GM19351 (cell line): ENCODE measurements at regions not wholly inside any gene's neighbourhood (a gene's known extent, or its start where the extent isn't known, plus 50 kb on each side); places are given as distances from the start of the nearest gene placed in this dataset.

Experiments
- ATAC-seq: cut with Tn5 transposase; IDR thresholded peaks from one replicate; pipeline ENCODE4 v1.9.1; 2021; ENCODE audit warnings: mild to moderate bottlenecking, moderate library complexity; ENCODE audit not compliant: unreplicated experiment

DNA sequence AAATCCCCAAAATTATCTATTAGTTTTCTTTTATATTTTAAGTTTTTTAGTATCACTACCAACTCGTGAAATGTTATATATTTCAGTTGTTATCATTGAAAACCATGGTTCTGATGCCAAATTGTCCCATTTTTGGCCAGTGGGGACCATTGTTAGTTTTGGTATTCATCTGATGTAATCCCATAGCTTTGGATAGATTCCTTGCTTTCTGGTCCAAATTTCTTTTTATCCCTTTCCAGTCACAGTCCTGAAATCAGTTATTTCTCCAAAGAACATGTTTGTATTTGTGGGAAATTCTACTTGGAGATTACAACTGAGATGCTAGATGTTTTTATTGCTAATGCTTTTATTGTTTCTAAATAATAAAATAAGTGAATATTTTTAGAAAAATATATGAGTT lies 976.8 kb upstream of the CRIM1 start:
- ATAC-seq = no peak

DNA sequence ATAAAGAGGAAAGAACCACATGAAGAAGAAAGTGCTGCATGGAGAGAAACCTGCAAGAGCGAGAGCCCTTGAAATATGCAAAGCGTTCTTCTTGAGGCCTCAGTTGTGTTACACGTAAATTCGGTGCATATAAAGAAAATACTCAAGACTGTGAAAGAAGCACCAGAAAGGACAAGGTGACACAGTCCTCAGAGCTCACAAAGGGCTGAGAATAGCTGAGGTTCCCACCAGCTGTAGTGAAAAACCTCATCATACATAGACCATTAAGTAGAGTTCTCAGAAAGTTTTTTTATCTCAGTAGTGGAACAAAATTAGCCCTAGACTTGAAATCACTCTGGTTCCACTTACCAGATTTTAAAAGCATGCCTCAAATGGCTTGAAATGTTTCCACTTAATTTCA lies 980.7 kb upstream of the CRIM1 start:
- ATAC-seq = no peak

DNA sequence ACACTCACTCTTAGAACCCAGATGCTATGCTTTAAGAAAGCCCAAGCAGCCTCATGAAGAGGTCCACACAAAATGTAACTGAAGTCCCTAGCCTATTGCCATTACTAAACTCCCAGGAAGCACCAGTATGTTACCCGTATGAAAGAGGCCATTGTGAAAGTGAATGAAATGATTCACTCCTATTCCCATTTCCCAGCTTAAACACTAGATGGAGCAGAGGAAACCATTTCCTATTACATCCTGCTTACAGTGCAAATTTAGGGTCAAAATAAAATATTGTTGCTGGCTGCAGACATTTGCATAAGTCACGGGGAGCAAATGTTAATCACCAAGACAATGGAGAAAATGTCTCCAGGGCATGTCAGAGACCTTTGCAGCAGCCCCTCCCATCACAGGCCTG lies 989.7 kb upstream of the CRIM1 start:
- no peak for ATAC-seq

DNA sequence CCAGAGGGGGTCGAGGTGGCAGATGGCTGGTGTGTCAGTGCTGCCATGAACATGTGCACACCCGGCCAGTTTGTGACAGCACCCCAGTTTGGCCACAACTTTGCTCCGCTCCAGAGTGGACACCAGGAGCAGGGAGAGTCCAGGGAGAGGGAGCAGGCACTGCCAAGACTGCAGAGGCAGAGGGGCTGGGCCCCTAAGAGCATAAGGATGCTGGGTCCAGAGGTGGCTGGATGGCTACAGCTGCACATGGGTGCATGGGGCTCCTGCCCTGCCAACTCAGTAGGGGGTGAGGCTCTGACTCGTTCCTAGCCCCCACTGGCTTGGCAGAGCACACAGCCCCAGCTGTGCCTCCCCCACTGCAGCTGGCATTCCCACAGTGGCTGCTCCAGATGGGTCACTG lies 999.2 kb upstream of the CRIM1 start:
- ATAC-seq = no peak

DNA sequence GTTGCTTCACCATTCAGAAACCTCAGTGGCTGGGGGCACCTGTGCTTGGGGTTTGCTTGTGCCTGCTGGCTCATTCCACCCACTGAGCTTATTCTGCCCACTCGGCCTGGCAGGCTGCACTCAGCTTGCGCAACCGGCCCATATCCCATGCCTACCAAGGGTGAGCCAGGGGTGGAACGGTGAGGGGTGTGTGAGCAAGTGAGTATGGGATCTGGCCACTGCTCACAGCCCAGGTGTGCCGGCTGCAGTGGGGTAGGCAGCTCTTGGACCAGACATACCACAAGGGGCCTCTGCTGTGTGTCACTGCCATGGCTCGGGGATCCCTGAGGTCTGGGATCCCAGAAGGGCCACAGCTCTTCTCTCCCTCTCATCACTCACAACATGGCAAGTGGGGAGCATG lies 1000.5 kb upstream of the CRIM1 start:
- no peak for ATAC-seq

DNA sequence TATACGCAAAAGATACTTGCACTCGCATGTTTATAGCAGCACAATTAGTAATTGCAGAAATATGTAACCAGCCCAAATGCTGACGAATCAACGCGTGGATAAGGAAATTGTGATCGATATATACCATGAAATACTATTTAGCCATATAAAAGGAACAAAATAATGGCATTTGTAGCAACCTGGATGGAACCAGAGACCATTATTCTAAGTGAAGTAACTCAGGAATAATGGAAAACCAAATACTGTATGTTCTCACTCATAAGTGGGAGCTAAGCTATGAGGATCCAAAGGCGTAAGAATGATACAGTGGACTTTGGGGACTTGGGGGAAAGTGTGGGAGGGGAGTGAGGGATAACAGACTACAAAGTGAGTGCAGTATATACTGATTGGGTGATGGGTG lies 1008.0 kb upstream of the CRIM1 start:
- ATAC-seq = no peak

DNA sequence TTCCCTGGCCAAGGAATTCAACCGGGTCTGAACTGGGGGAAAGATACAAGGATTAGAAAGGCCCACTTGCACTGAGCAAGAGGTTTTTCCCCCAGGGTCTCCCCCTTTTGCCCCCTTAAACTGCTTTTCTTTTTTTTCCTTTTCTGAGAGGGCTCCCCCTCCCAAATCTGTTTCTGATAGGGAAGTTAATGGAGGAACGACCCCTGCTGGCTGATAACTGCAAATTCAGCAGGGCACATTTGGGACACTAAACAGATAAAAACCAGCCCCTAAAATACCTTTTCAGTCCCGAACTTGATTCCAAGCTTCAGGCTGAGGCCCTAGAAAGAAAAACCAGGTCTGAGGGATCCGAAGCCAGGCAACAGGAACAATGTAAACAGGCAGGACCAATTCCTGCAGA lies 1012.4 kb upstream of the CRIM1 start:
- ATAC-seq = no peak

DNA sequence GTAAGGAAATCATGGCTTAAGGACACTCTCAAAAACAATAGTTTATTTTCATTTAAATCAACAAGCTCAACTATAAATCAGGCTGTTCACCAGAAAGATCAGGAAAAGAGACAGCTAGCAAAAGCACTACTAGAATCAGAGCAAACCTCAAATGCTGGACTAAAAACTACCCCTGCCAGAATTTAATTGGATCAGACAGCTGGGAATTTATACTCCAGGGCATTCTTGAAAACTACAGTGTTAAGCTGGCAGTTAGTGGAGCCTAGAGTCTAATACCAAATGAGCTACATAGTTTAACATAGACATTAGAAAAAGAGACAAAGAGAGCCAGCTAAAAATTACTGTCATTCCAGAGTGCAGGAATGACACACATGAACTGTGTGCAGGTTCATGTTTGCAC lies 1016.4 kb upstream of the CRIM1 start:
- no peak for ATAC-seq

DNA sequence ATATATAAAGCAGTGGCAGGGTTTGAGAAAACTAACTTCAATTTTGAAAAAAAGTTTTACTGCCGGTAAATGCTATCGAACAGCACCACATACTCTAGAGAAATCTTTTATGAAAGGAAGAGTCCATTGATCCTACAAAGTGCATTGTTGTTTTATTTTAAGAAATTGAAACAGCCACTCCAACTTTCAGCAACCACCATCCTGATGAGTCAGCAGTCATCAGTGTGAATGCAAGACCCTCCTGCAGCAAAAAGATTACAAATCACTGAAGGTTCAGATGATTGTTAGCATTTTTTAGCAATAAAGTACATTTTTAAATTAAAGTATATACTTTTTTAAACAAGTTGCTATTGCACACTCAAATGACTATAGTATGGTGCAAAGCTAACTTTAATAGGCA lies 1017.7 kb upstream of the CRIM1 start:
- no peak for ATAC-seq

DNA sequence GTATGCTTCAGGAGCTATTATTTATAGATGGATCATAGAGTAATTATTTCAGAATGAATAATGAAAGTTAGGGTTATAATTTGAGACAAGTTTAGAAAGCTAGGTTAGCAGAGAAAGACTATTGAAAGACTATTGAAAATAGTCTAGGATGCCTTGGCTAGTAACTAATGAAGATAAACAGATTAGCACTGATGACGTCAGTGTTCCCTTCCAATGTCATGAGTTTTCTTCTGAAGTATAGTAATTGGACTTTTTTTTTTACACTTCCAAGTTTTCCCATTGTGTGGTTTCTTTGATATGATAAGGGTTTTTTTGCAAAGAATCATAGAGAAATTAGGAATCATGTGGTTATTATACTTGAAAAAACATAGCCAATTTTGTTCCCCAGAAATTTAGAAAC lies 1041.5 kb upstream of the CRIM1 start:
- no peak for ATAC-seq

DNA sequence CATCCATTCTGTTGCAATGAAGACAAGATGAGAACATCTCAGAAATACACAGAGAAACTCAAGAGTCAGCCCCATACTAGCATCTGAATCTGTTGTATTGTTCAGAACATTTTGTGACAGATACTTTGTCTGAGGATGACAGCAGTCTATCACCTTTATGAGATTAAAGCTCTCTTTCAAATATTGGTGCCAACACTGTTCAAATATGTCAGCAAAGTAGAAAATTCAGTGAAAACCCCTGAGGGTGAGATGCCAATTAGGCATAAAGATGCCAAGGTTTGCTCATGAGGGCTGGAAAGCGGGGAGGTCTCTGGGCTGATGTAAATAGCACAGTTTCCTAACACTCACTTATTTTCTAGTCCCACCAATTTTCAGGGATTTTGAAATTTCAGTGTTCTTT lies 1054.2 kb upstream of the CRIM1 start:
- no peak for ATAC-seq

DNA sequence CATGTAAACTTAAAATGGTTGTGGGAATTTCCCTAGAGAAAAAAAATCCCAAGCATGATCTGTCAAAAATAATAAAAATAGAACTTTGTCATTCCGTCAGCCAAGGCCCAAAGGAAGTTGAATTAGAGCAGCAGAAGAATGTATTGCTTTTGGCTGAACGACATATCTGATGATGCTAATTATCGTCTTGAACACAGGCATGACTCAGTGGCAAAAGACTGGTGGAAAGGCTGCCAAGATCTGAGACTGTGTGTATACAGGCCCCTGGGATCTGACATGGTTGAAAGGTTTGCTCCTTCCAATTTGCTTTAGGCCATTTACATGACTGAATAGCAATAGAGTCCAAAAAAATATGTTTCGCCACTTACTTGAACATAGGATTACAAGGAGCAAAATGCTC lies 1057.1 kb upstream of the CRIM1 start:
- ATAC-seq = no peak

DNA sequence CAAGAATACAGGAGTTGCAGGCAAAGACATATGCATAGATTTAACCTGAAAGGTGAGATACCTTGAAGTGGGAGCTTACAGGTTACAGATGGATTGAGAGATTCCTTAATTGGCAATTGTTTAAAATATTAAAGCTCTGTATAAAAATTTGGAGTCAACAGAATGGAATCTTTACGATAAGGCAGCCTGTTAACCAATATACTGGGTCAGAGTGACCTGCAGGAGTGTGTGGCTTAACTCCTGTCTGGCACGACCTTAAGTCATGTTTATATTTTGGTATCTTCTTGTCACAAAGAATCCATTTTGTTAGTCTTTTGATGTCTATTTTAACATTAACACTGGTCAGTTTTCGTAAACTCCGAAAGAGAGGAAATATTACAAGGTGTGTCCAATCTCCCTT lies 1058.2 kb upstream of the CRIM1 start:
- ATAC-seq = no peak

DNA sequence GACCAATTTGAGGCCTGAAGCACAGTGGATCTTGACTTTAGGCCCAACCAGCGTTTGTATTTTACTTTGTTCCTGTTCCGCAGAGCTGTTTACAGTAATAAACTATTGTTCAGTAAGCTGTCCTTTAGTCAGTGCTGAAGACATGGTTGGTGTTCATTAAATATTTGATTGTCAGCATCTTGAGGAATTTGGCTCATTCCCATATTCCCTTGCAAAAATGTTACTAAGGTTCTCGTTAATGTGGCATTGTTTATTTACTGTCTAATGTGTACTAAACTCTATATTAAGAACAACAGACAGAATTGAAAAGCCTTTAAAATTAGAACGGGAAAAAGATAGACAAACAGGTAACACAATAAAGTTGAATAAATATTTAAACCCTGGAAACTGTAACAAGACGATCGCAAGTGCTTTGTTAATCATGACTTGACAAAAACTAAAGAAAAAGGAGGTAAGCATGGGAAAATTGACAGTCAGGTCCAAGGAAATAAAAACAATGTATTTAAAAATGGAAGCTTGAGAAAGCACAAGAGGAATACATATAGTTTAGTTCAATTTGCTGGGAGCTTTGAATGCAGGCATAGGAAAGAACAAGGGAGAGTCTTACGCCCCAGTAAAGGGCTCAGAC lies 1060.8 kb upstream of the CRIM1 start:
- no peak for ATAC-seq

DNA sequence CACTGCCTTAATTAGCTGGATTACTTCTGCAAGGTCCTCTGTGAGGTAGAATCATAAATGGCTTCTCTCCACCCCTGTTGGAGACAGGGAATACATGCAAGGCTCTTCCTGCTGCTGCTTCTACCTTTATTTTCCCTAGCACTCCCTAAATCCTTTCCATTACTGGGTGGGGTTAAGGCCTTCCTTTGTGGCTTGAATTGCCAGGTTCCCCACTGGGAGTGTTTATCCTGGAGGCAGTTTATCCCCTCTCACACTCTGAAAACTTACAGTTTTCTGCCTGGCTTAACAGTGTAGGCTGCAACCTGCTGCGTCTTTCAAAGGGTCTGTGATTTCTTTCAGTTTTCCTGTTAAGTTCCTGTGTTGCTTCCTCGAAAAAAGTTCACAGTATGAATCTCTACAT lies 1062.3 kb upstream of the CRIM1 start:
- no peak for ATAC-seq

DNA sequence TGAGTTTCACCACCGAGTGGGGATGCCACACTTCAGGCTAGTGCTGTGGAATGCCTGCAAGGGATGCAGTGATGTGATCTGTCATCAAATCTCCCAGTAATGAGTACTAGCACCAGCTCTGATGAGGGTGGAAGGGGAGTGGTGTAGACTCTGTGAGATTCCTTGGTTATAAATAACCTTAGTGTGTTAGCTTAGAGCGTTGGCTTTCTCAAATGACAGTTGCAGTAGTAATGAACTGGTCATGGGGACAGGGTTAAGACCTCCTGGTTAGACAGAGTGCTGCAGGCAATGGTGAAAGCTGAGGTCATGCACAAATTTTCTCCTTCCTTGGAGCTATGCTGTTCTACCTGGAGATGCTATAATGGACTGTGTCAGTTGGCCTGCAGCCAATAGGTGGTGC lies 1063.4 kb upstream of the CRIM1 start:
- no peak for ATAC-seq

DNA sequence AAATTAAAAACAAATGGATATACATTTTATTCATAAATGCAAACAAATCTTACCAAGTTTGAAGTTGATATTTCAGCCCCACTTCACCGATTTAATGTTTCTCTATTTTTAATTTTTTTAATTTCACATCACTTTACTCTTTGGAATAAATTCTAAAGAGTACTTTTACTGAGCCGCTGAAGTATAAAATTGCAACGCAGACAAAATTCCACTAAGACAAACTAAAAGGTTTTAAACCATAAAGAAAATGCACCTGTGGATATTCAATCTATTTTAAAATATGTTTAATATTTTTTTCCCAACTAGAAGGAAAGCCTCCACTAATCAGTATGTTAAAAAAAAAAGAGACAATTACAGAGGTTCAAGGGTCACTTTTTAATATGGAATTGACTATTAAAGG lies 1073.9 kb upstream of the CRIM1 start:
- ATAC-seq = no peak

DNA sequence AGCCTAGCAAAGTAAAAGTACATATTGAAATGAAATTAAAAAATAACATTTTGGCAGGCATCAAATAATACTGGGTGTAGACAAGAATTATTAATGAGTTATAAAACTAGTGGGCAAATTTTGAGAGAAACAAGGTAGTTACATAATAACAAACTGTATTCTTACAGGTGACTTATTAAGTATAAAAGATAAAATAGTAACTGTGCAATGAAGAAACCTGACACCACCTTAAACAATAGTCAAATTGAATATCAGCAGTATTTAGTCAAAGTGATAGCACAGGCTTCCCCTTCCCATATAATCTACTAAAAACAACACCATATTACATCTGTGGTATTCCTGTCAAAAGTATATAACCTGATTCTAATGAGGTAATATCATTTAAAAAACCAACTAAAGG lies 1099.8 kb upstream of the CRIM1 start:
- no peak for ATAC-seq

DNA sequence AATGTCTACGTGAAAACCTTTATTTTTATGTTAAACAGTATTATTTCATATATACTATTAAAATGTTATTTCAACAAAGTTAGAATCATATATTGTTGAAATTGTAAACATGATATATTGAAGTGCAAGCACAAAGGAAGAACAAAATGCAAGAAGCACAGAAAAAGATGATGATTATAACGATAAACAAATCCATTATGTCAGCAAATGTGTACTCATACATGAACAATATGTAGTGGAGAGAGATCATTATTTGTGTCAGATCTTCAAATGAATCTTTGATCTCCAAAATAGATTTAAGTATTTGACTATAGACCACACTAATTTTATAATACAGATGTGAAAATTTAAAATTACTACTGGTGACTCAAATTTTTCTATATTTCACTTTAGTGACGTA lies 1104.4 kb upstream of the CRIM1 start:
- ATAC-seq = no peak

DNA sequence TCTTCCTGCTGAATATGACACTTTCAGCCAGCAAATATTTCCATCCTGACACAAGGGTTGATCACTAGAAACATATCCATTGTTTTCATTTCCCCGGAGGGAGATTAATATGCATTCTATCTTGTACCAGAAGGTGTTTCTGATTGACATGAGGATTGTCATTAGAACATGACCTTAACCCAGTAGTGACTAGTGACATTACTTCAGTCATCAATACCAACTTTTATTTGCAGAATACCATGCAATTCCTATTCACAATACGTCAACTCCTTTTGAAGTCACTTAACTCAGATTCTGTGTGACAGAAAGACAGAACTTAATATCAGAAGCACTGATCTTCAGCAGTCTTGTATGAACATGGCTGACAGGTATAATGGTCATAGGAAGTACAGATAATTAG lies 1108.9 kb upstream of the CRIM1 start:
- ATAC-seq = no peak

DNA sequence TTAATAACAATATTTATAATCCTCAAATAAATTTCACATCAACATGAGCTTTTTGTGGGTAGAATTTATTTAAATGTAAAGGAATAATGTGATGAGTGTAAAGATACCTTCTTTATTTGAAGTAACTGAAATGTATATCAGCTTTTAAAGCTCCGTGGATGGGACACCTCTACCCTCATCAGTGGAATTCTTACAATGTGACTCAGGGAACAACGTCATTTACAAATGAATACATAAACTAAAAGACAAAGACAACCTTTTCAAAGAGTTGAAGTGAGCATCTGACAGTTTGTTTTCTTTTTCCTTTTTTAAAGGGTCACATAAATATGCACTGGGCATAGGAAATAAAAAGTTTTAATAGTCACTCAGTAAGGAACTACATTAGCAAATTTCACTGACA lies 1127.0 kb upstream of the CRIM1 start:
- ATAC-seq = no peak

DNA sequence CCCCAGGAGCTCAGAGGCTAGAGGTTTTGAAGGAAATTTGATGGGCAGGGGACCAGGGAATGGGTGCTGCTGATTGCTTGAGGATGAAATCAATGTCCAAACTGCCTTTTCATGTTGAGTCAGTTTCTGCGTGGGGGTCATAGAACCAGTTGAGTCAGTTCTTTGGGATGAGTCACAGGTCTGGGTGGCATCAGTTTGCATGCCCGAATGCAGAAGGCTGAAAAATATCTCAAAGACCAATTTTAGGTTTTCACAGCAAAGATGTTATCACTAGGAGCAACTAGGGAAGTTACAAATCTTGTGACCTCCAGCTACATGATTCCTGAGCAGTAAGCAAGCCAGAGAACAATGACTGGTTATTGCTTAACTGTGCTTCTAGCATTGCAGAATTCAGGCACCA lies 1135.1 kb upstream of the CRIM1 start:
- ATAC-seq = no peak

DNA sequence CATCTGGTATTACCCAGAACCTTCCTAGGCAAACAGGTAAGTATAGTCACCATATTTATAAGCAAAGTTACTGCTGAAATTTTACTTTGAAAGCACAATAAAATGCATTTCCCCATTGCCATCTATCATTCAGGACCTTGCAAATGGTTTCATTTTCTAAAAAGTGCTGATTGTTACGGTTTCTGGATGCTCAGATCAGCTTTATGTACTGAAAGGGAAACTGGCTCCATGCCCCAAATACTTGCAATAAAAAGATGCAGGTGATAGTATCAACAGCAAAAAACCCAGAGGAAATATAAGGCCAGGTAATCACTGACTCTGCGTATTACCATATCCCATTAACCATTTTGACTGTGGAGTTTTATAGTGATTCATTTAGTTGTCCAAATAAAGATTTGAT lies 1150.7 kb upstream of the CRIM1 start:
- ATAC-seq = no peak

DNA sequence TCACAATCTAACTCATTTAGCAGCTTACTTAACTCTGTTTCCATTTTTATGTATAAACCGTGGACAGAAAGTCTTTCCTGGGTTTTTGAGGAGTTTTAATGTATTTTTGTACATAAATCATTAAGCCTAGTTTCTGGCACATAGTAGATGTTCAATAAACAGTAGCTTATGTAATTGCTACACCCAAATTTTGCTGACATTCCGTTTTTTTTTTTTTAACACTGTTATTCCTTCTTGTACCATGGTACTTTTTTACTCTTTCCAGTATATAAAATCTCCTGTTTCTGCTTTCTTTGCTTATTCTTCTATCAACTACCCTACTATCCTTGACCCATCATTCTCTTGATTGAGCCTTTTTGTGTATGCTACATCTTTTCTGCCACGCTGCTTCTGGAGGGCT lies 1151.3 kb upstream of the CRIM1 start:
- no peak for ATAC-seq
